T-helper 22 cell (primary cell): ENCODE measurements at regions not wholly inside any gene's neighbourhood (a gene's known extent, or its start where the extent isn't known, plus 50 kb on each side); places are given as distances from the start of the nearest gene placed in this dataset.

Source experiments
- DNase-seq: peaks from one replicate; pipeline ENCODE4 v3.0.0-alpha.2; 2020; ENCODE audit warnings: low read depth

DNA sequence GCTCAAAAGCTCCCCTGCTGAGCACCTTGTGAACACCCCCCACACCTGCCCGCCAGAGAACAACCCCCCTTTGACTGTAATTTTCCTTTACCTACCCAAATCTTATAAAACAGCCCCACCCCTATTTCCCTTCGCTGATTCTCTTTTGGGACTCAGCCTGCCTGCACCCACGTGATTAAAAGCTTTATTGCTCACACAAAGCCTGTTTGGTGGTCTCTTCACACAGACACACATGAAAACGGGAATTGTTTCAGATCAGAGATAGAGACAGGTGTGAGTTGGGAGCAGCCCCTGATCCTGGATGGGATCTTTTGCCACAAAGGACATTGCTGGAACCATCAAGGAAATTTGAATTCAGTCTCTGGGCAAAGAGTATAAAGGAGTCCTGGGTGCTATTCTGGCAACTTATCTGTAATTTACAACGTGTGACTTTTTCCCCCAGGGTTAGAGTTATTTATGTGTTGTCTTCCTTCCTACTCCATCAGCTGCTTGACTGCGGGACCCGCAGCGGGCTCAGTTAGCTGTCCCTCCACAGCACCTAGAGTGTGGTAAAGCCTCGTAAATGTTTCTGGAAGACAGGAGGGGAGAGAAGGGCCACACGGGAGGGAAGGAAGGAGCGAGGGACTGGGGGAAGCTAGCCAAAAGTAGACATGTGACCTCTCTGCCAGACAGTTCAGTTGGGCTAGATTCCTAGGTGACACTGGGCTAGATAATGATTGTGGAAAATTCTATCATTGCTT, 437.0 kb downstream of the ZNF608 start:
- DNase-seq, result no peak

DNA sequence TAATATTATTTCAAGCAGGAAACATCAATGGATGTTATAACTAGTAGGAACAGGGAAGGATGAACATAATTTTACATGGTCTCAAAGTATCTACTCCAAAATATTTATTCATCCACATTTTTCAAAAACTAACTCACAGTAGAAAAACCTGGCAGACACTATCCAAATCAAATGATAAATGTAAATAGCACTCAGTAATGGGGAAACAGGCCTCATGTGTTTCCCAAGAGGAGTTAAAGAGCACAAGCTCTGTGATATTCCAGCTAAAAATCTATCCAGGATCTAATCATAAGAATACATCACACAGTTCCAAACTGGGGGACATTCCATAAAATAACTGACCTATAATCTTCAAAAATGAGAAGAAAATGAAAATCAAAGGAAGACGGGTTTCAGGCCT, 443.1 kb downstream of the ZNF608 start:
- DNase-seq, result no peak

DNA sequence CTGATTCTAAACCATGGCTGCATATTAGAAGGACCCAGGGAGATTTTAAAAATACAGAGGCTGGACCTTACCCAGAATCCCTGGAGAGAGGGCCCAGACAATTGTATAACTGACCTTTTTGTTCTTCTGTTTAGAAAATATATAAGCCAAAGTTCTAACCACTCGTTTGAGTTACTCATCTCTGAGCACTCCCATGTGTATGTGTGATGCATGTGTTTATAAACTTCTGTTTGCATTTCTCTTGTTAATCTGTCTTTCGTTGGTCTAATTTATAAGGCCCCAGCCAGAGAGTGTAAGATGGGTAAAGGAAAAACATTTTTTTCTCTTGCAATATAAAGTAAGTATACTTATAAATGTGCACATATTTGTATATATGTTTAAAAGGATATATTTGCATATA, 443.9 kb downstream of the ZNF608 start:
- DNase-seq, result no peak

DNA sequence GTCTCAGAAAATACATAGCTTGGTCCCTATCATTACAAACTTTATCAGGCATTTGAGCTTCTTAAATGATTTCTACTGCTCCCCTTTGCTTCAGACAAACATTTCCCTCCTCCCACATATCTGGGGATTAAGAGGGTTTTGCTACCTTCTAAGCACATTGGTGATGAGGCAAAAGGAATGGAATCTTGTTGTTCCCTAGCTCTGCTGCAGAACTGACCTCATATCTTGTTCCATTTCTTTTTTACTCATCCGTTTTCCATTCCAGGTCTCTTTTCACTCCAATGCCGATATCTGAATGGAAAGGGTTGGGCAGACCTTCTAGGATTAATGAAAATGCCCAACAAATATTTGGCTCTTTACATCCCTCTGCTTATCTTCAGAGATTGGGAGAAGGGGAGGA, 444.6 kb downstream of the ZNF608 start:
- DNase-seq, result no peak

DNA sequence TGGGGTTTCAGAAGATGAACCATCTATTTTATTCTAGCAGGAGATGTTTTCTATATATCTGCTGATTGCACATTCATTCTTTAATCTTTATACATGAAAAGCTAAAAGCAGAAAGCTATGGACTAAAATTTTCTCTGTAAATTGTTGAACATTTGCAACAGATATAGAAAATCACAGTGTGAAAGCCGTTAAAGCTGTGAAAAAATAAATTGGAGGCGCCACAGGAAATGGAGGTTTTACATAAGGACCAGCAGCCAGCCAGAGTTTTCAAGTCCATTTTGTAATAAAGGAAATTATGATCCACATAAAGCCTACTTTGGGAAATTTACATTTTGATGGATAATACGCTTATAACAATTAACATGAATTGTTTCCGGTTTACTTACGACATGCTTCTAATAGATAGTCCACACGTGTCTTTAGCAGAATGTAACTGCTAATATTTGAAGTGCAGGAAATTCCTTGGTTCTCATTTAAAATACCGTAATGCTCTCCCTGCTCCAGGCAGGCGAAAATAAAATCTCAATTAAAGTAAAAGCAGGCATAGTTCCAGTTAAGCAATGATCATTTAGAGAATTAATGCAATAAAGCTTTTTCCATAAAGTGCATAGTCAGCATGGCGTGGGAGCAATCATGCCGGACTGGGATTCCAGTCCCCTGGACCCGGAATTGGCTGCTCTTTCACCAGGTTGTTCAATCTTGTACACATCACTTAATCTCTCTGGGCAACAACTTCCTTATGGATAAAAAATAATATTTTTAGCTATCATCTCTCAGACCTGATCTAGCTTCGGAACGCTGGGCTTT, 445.4 kb downstream of the ZNF608 start:
- DNase-seq, result no peak

DNA sequence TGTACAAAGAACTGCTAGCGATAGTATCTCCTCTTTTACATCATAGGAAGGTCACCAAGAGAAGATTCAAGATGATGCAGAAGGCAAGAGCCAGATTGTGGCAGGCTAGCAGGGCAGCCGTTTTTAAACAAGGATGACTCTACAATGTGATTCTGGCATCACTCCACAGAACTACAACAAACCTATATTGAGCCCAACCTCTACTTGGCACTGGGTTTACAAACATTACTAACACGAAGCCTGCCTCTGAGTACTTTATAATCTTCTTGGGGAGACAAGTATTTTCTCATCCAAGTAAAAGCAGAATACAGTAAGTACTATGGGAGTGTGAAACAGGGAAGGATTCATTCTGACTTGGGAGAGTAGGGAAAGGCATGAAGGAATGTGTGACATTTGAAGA, 448.6 kb downstream of the ZNF608 start:
- no peak for DNase-seq

DNA sequence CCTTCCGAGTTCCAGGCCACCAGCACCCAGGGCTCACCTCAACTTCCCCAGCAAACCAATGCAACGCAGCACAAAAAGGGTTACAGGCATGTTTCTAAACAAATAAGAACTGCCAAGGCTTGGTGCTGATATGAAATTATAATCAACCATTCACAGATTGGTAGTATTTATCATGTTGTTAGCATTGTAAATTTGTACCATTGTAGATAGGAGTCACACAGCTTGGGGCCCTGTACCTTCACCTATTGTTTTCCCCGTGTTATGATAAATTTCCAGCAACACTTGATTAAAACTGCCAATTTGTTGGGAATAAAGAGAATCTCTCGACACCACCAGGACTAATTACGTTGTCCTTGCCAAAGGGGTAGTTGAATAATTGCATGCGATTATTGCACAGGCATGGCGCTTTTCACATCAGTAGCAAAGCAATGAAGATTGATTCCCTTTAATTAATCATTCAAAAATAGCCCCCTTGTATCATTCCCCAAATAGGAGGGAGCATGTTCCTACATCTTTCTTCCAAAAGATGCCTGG, 454.1 kb downstream of the ZNF608 start:
- DNase-seq, result no peak

DNA sequence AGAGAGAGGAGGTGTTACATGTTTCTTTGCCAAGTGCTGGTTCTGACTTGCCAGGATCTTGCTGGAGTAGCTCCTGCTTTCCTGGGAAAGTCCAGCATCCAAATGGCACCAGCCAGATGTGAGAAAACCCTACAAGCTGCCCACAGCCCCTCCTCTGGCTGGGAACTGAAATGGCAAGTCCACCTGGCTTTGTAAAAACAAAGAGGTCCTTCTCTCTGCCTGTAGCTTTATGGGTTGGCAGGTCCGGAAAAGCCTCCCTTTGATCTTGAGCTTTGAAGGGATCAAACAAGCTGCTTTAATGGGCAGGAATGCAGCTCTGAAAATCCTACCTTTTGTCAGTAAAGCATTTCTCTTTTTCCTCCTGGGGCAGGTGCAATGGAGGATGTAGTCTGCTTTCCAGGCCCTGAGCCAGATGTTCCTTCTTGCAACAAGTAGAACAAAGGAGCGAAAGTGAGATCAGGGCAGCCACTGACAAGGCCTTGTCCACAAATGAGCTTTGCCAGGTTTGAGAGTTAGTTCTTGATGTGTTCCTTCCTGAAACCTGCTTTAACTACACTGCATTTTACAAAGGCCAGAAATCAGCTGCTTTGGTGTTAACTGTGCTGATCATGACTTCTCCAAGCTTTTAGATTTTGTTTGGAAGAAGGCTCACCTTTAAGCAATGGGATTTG, 456.7 kb downstream of the ZNF608 start:
- DNase-seq, result no peak

DNA sequence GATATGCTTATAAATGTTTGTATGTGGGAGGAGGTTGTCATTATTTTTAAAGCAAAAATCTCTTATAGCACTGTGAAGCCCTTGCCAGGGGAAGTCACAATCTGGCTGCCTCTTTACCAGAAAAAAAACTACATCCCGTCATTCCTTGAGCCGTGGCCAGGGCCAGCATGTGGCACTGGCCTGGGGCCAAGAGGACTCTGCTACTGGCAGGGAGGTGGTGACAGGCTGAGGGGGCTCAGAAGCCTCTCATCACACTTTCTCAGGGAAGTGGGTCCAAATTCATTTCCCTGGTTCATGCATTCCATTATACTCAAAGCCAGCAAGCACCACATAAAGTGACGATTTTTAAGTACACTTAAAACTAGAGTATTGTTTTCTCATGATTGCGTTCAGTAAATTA, 457.3 kb downstream of the ZNF608 start:
- DNase-seq, result no peak

DNA sequence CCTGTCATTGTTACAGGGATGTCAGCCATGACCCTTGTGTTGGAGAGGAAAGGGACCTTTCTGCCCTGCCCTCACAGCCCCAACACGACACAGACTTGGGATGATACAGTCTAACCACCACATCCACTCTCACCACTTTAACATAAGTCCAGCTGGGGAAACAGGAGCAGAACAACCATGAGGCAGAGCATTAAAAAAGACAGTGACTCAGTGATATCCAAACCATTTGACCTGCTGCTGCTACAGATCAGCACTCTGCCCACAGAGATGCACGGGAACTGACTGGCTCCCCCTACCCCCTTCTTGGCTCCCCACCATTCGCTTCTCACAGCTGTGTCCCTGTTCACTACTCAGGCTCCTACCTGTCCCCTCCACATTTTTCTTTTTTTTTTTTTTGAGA, 458.6 kb downstream of the ZNF608 start:
- no peak for DNase-seq

DNA sequence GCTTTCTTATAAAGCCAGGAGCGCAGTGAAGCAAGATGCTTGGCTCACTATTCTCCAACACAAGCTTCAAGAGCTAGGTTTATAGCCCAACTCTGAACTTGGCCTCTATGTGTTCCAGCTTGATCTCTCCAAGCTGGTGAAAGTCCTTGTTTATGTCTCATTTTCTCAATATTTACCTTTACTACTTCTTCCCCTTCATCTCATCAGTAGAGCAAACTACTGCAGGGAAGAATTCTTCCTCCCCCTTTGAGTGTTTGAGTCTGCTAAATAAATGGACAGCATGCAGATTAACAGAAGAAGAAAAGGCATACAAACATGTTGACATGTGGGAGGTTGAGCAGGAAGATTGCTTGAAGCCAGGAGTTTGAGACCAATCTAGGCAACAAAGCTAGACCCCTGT, 460.7 kb downstream of the ZNF608 start:
- no peak for DNase-seq

DNA sequence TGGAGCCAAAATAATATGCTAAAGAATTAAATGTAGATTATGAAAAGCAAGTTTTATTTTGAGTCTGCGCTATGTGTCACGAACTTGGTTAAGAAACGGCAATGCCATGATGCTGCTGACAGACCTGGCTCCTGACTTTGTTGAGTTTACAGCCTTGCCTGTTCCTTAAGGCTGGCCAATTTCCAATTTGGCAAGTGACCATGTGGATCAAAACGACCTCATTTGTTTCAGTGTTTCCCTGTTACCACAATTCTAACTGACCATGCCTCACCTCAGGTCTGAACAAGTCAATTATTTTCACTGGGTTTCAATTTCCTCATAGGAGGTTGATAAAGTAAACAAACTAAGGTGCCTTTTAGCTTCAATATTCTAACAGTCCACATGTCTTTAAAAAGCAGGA, 461.4 kb downstream of the ZNF608 start:
- DNase-seq, result no peak

DNA sequence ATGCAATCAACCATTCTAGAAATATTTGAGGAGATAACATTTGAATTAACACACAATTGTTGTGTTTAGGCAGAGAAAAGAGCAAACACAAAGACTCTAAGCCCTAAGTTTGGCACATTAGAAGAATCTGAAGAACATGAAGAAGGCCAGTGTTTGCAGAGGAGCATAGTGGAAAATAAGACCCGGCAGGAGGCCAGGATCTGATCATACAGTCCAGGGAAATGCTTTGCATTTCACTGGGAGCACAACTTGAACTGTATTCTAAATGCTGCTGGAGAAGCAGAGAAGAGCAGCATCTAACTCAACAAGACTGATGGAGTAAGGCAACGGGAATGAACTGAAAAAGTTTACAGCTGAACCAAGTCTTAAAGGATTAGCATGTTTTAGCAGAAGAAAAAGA, 463.4 kb downstream of the ZNF608 start:
- DNase-seq, result no peak

DNA sequence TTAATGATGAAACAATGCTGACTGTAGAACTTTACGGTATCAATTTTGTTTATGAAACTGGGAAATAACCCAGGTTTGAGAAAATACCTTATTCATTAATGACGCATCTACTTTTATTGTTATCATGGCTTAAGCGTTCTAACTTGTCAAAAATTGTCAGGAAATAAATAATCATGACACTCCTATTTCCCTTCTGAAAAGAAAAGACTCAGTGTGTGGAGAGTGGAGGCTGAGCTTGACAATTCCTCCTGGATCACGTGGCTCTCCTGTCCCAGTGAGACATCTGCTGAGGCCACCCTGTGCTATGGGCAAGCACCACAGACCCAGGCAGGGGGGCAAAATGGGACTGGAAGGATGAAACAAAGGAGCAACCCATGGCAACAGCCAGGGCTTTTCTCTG, 466.4 kb downstream of the ZNF608 start:
- DNase-seq, result no peak

DNA sequence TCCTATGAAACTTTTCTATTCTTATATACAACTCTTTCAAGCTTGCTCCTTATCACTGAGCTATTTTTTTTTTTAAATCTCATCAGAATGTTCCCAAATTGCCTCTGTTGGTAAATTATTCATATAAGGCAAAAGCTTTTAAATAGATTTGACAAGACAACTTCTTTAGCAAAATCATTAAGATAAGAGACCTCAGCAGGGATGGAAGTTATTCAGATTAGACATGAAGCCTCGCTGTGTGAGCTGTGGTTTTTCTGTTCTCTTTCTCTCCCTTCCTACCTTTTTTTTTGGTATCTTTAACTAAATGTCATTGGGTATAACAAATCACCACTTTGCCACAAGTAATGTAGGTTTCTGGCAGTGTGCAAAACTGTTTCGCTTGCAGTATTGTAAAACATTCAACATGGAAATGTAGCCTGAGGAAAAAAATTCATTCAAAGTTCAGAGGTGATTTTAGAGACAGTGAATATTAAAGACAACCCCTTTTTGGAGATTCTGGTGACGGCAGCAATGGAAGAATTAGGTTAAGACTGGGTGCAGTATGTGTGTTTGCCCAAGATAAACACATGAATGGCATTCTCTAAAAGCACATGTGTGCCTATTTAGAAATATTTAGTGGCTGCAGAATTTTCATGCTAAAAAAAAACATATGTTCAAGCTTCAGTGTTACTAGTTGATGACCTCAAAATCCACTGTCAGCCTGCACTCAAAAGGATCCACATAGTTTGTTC, 467.1 kb downstream of the ZNF608 start:
- no peak for DNase-seq

DNA sequence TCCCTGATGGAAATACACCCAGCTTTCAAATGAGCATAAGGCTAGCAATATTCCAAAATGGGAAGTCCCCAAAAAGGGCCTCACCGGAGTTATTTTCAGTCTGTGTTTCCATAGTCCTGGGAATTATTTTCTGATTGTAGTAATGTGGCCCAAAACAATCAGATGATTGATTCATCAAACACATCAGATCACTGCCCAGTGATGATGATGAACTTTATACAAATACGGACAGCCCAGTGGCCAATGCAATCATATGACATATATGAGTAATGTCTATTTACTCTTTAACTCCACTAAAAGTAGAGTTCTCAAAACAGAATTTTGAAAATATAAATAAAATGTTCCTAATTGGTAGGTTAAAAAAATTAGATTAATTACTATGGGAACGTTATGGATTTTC, 467.8 kb downstream of the ZNF608 start:
- DNase-seq, result no peak

DNA sequence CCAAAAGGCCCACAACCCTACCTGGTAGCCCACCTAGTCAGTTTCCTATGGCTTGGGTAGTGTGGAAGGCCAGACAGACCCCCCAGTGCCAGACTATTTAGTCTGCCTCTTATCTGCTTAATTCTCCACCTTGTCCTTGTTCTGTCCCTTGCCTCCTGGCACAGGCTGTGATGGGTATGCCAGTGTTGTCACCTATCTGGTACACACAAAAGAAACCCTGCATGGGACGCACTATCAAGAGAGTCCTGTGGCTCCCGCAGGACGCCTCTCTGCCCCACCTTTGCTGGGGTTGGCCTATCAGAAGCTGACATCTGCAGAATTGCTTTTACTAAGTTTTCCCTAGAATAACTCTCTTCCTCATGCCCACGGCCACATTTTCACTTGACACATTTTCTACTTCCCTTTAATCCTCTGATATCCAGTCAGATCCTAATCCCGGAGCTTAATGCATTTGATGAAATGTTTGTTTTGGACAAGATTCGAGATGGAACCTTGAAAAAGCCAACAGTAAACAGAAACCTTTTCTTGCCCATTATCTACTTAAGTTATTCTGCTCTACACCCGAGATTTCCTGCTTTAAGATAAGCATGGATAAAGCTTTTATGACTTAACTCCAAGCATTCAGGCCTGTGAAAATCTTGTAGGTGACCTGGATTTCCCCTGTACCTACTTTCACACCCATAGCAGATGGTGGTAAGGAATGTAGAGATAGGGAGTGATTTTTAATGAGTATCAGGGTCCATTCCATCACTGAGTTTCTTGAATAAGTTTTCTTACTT, 468.5 kb downstream of the ZNF608 start:
- DNase-seq, result no peak

DNA sequence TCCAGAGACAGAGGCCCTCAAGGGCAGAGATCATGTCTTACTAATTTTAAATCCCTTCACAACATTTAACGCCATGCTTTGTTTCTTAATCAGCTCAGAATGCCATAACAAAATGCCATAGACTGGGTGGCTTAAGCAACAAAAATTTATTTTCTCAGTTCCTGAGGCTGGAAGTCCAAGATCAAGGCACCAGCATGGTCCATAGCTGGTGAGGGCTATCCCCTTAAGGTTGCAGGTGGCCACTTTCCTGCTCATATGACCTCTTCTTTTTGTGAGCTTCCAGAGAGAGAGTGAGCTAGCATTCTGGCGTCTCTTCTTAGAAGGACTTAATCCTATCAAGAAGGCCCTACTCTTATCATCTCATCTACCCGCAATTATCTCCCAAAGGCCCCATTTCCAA, 470.3 kb downstream of the ZNF608 start:
- DNase-seq, result no peak

DNA sequence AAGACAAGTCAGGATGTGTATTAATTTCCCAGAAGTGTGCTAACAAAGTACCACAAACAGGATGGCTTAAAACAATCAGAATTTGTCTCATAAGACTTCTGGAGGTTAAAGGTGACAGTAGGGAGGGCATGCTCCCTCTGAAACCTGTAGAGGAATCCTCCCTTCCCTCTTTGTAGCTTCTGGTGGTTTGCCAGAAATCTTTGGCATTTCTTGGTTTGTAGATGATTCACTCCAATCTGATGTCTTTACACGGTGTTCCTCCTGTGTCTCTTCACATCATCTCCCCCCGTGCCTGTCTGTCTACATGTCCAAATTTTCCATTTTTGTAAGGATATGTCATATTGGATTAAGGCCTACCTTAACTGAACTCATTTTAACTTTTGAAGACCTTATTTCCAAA, 471.5 kb downstream of the ZNF608 start:
- no peak for DNase-seq

DNA sequence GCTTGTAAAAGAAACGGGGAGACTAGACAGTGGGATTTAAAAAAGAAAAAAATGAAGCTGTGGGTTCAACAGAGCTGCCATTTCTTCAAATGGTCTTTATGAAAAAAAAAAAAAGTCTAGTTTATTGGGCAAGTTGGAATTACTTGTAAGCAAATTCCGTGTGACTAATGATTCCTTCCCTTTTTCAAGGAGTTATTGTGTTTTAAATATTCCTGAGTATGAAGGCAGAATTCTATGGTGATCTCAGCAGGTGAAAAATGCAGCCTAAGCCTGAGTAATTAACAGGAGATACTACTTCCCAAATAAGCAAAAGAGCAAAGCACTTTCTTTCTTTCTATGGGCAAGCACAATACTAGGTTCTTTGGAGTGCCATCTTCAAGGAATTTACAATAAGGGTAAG, 481.9 kb downstream of the ZNF608 start:
- DNase-seq, result no peak

DNA sequence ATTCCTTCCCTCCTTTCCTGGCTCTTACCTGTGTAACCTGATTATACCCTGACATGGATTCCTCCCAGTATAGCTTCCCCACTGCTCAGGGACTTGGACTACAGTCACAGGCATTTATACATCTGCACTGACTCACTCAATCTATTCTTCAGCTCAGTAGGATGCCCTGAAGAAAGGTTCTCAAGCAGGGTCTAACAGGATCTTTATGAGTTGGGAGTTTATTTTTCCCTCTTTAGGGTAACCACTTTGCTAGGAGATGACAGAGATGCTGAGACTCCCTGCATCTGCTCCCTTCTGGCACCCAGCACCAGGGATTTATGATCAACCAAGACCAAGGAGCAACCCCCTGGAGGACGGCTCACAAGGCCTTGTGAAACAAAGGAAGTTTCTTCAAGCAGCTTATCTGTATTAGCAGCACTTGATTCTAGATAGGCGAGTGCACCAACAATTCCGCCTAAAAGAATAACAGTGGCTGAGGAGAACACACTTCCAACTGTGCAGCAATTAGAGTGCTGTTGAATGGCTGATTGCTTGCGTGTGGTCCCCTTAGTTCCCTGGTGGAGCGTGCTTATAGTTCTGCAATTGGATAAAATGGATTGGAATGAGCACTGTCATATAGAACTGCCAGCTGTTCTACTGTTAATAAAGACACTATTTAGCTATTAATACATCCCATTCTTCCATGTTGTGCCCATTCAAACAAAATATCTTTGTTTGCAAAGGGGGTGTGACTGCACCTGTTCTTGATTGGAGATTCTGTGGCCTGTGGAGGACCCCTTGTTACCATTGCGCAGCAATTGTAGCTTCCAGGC, 482.6 kb downstream of the ZNF608 start:
- no peak for DNase-seq
